HEK293 (cell line): ENCODE measurements at regions not wholly inside any gene's neighbourhood (a gene's known extent, or its start where the extent isn't known, plus 50 kb on each side); places are given as distances from the start of the nearest gene placed in this dataset.

Experiments
- CTCF ChIA-PET: fragments of 350-600 bp; formaldehyde crosslinking; extraction: SDS; loops from one replicate; lab custom pipeline; 2021; ENCODE audit warnings: antibody characterized with exemption; lab: Yijun Ruan, JAX
- POLR2A ChIA-PET: fragments of 300-600 bp; formaldehyde crosslinking; extraction: SDS; loops from one replicate; lab custom pipeline; 2020; ENCODE audit warnings: antibody characterized with exemption, inconsistent platforms; lab: Yijun Ruan, JAX
- H3K27ac ChIP-seq: fragments of 200-500 bp; sonication (Bioruptor generic); 2 replicates; pipeline ENCODE4 v1.5.1; 2014; ENCODE audit warnings: low read depth, low read length, control low read depth, inconsistent platforms; ENCODE audit errors: extremely low read depth
- H3K36me3 ChIP-seq, 2 experiments: fragments of 200-500 bp in 1 of 2; sonication (Bioruptor generic) in 1 of 2; 1 replicate in 1 of 2; 2 replicates in 1 of 2; pipeline ENCODE4 v1.5.1; 2014 to 2017; ENCODE audit warnings: inconsistent platforms in 2 of 2, low read length in 2 of 2; ENCODE audit not compliant: control insufficient read depth in 2 of 2, insufficient read depth in 1 of 2
- H3K4me1 ChIP-seq: fragments of 200-500 bp; sonication (Bioruptor generic); 2 replicates; pipeline ENCODE4 v1.5.1; 2014; ENCODE audit warnings: mild to moderate bottlenecking, low read length, inconsistent platforms; ENCODE audit not compliant: control insufficient read depth, insufficient read depth
- H3K4me3 ChIP-seq: 2 replicates; pipeline ENCODE4 v1.5.1; 2011; ENCODE audit warnings: low read depth, mild to moderate bottlenecking, control low read depth, low read length, moderate library complexity
- H3K9me3 ChIP-seq: fragments of 200-500 bp; sonication (Bioruptor generic); 2 replicates; pipeline ENCODE4 v1.5.1; 2014; ENCODE audit warnings: low read depth, low read length, inconsistent platforms; ENCODE audit not compliant: control insufficient read depth, insufficient read depth
- BCL11B ChIP-seq: fragments of 450-650 bp; formaldehyde crosslinking; IDR thresholded peaks from 2 replicates; pipeline ENCODE4 v1.5.1; 2016; ENCODE audit warnings: low read depth, missing biosample characterization, missing genetic modification characterization
- GLI4 ChIP-seq: fragments of 450-650 bp; formaldehyde crosslinking; IDR thresholded peaks from 2 replicates; pipeline ENCODE4 v1.5.1; 2016; ENCODE audit warnings: missing biosample characterization, missing genetic modification characterization
- HOXC10 ChIP-seq: sonication (generic); formaldehyde crosslinking; IDR thresholded peaks from 2 replicates; pipeline ENCODE4 v1.8.1; 2023; ENCODE audit warnings: mild to moderate bottlenecking, missing genetic modification reagents
- KLF8 ChIP-seq: fragments of 450-650 bp; formaldehyde crosslinking; IDR thresholded peaks from 2 replicates; pipeline ENCODE4 v1.5.1; 2016; ENCODE audit warnings: missing biosample characterization, missing genetic modification characterization
- KLF9 ChIP-seq: fragments of 450-650 bp; formaldehyde crosslinking; IDR thresholded peaks from 2 replicates; pipeline ENCODE4 v1.5.1; 2016; ENCODE audit warnings: missing biosample characterization, missing genetic modification characterization, low read depth
- SCRT1 ChIP-seq: fragments of 450-650 bp; formaldehyde crosslinking; IDR thresholded peaks from 2 replicates; pipeline ENCODE4 v1.5.1; 2016; ENCODE audit warnings: missing biosample characterization, missing genetic modification characterization, borderline replicate concordance
- ZBTB21 ChIP-seq: fragments of 450-650 bp; formaldehyde crosslinking; IDR thresholded peaks from 2 replicates; pipeline ENCODE4 v1.5.1; 2017; ENCODE audit warnings: missing biosample characterization, missing genetic modification characterization
- ZNF26 ChIP-seq: fragments of 450-650 bp; formaldehyde crosslinking; IDR thresholded peaks from 2 replicates; pipeline ENCODE4 v1.5.1; 2016; ENCODE audit warnings: missing biosample characterization, missing genetic modification characterization
- ZNF398 ChIP-seq: fragments of 450-650 bp; formaldehyde crosslinking; IDR thresholded peaks from 2 replicates; pipeline ENCODE4 v1.5.1; 2017; ENCODE audit warnings: missing biosample characterization, missing genetic modification characterization
- ZNF521 ChIP-seq: fragments of 450-650 bp; formaldehyde crosslinking; IDR thresholded peaks from 2 replicates; pipeline ENCODE4 v1.5.1; 2017; ENCODE audit warnings: missing biosample characterization, mild to moderate bottlenecking, missing genetic modification characterization
- ZNF658 ChIP-seq: fragments of 450-650 bp; formaldehyde crosslinking; IDR thresholded peaks from 2 replicates; pipeline ENCODE4; 2016; ENCODE audit warnings: missing biosample characterization, missing genetic modification characterization
- ZNF76 ChIP-seq: fragments of 450-650 bp; formaldehyde crosslinking; IDR thresholded peaks from 2 replicates; pipeline ENCODE4; 2016; ENCODE audit warnings: low read depth, missing biosample characterization, missing genetic modification characterization, borderline replicate concordance
- ZSCAN18 ChIP-seq: fragments of 450-650 bp; formaldehyde crosslinking; IDR thresholded peaks from 2 replicates; pipeline ENCODE4 v1.5.1; 2016; ENCODE audit warnings: missing biosample characterization, missing genetic modification characterization
- ZSCAN5A ChIP-seq: fragments of 450-650 bp; formaldehyde crosslinking; IDR thresholded peaks from 2 replicates; pipeline ENCODE4 v1.5.1; 2016; ENCODE audit warnings: missing biosample characterization, missing genetic modification characterization

- CTCF ChIA-PET: interaction anchor here (0.7 kb wide), 1 partner anchor 113 kb away, joined by 3 read pairs; no protein-coding TSS in a partner anchor
- POLR2A ChIA-PET: no interaction called here
Measured at GRCh38 chr6:85703406-85703805, 60.7 kb upstream of the SYNCRIP start.

More at GRCh38 chr6:85703406-85703805, 60.7 kb upstream of the SYNCRIP start:
- Histone ChIP-seq H3K9me3 (no peaks in the 10 kb centered on the region), H3K4me1 (no peaks in the 10 kb centered on the region), H3K27ac (no peak overlapping the region), H3K36me3 (no peaks in the 10 kb centered on the region), H3K4me3 (no peak overlapping the region)
- TF ChIP-seq ZBTB21 (no peak), ZNF521 (tag by site-specific recombination) (no peak), ZSCAN5A (tag by site-specific recombination) (no peak), KLF8 (tag by site-specific recombination) (no peak), SCRT1 (no peak), ZNF398 (tag by site-specific recombination) (no peak), GLI4 (tag by site-specific recombination) (no peak), ZNF26 (no peak), HOXC10 (CRISPR knock-in tag) (no peak), ZNF76 (tag by site-specific recombination) (no peak), ZNF658 (tag by site-specific recombination) (no peak), ZSCAN18 (tag by site-specific recombination) (no peak), BCL11B (tag by site-specific recombination) (no peak), KLF9 (tag by site-specific recombination) (no peak)
